Ishikawa (cell line): ENCODE measurements at regions not wholly inside any gene's neighbourhood (a gene's known extent, or its start where the extent isn't known, plus 50 kb on each side); places are given as distances from the start of the nearest gene placed in this dataset.

Experiments
- EP300 ChIP-seq: IDR thresholded peaks from 2 replicates; pipeline ENCODE4 v1.6.1; 2012; ENCODE audit warnings: borderline replicate concordance
- NFIC ChIP-seq: IDR thresholded peaks from 2 replicates; pipeline ENCODE4 v1.6.1; 2012
- REST ChIP-seq: IDR thresholded peaks from 2 replicates; pipeline ENCODE4 v1.6.1; 2012; ENCODE audit warnings: low read depth, mild to moderate bottlenecking
- TAF1 ChIP-seq: IDR thresholded peaks from 2 replicates; pipeline ENCODE4 v1.6.1; 2012; ENCODE audit warnings: low read depth, mild to moderate bottlenecking
- TCF12 ChIP-seq: IDR thresholded peaks from 2 replicates; pipeline ENCODE4 v1.6.1; 2012; ENCODE audit warnings: low read depth
- YY1 ChIP-seq: IDR thresholded peaks from 2 replicates; pipeline ENCODE4 v1.6.1; 2012; ENCODE audit warnings: low read depth
- TF ChIP-seq, protein P1 (sequence below): IDR thresholded peaks from 2 replicates; pipeline ENCODE4 v1.6.1; 2012

DNA sequence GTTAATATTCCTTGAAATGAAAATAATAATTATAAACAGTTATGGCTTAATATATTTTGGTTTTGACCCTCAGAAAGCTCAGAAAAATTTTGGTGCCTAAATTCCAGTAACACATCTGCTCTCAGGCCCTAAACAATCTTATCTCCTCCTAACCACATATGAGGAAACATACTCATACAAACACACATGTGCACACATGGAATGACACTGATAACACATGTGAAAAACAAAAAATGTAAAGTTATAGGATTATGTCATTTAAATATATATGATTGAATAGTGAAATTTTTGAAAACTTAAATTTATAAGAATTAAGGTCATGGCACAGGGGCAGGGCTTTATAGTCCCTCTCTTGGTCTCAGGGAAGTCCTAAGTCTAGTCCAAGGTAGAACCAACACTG is 127.2 kb upstream of the TRPC7 start:
- TF ChIP-seq, protein P1, sequence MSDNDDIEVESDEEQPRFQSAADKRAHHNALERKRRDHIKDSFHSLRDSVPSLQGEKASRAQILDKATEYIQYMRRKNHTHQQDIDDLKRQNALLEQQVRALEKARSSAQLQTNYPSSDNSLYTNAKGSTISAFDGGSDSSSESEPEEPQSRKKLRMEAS, result no peak
- no peak for TF ChIP-seq TAF1
- TF ChIP-seq EP300, result no peak
- no peak for TF ChIP-seq REST
- TF ChIP-seq YY1, result no peak
- TF ChIP-seq TCF12, result no peak
- no peak for TF ChIP-seq NFIC
